ENCODE measurements at regions not wholly inside any gene's neighbourhood (a gene's known extent, or its start where the extent isn't known, plus 50 kb on each side); places are given as distances from the start of the nearest gene placed in this dataset.

- TF ChIP-seq CTCF (IDR thresholded peaks at IDR 0.05; ENCODE audit: low read depth, low read length, poor library complexity, severe bottlenecking) (no peak), EZH2phosphoT487 (IDR thresholded peaks at IDR 0.05; ENCODE audit: borderline replicate concordance, low read length) (no peak)
Observed at GRCh38 chr12:33041562-33041961, 145.0 kb upstream of the PKP2 start.
